ENCODE measurements at regions not wholly inside any gene's neighbourhood (a gene's known extent, or its start where the extent isn't known, plus 50 kb on each side); places are given as distances from the start of the nearest gene placed in this dataset.

DNA sequence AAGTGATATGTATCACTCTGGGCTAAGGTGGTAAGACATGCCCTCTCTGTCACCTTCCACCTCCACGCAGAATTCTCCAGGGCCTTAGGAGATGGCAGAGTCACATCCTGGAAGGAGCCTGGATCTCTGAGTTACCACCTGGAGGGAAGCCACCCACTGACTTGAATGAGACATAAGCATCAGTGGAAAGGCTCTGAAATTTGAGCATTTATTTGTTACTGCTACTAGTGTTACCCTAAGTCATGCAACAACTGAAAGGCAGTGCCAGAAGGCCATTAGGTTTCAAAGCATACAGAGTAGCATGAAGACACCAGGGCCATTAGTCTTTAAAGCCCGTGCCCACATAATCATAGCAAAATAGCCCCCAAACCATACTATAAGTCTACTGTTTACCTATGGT lies 230.3 kb upstream of the IRF2BP2 start:
- TF ChIP-seq EZH2phosphoT487 (IDR thresholded peaks at IDR 0.05): no peak
- no peak for TF ChIP-seq EZH2 (IDR thresholded peaks at IDR 0.05)
- TF ChIP-seq, protein P1, sequence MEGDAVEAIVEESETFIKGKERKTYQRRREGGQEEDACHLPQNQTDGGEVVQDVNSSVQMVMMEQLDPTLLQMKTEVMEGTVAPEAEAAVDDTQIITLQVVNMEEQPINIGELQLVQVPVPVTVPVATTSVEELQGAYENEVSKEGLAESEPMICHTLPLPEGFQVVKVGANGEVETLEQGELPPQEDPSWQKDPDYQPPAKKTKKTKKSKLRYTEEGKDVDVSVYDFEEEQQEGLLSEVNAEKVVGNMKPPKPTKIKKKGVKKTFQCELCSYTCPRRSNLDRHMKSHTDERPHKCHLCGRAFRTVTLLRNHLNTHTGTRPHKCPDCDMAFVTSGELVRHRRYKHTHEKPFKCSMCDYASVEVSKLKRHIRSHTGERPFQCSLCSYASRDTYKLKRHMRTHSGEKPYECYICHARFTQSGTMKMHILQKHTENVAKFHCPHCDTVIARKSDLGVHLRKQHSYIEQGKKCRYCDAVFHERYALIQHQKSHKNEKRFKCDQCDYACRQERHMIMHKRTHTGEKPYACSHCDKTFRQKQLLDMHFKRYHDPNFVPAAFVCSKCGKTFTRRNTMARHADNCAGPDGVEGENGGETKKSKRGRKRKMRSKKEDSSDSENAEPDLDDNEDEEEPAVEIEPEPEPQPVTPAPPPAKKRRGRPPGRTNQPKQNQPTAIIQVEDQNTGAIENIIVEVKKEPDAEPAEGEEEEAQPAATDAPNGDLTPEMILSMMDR (IDR thresholded peaks at IDR 0.05): no peak
- Histone ChIP-seq H2AFZ (replicated peaks) (no peak overlapping the region), H3K9me3 (ENCODE audit: low read depth) (peaks cover 2% of the 10 kb centered on the region), H3K27ac (no peak overlapping the region), H3K79me2 (ENCODE audit: low read depth) (no peaks in the 10 kb centered on the region), H3K4me1 (no peaks in the 10 kb centered on the region), H3K4me2 (no peak overlapping the region), H3K4me3 (no peak overlapping the region), H3K9ac (no peak overlapping the region), H4K20me1 (ENCODE audit: low read depth) (no peaks in the 10 kb centered on the region), H3F3A (ENCODE audit: low read depth) (no peaks in the 10 kb centered on the region), H3K27me3 (no peaks in the 10 kb centered on the region), H3K36me3 (no peaks in the 10 kb centered on the region)
- H3K9me3 Mint-ChIP-seq: peaks cover 9% of the 10 kb centered on the region
- H3K27me3 Mint-ChIP-seq (ENCODE audit: insufficient read depth, low read depth): peaks cover 5% of the 10 kb centered on the region
- no peak overlapping the region for H3K4me3 Mint-ChIP-seq
- no peak overlapping the region for H3K27ac Mint-ChIP-seq
- H3K36me3 Mint-ChIP-seq: no peaks in the 10 kb centered on the region
- DNase-seq (ENCODE audit: low spot score): no peak
- peaks cover 17% of the 10 kb centered on the region for H3K4me1 Mint-ChIP-seq

DNA sequence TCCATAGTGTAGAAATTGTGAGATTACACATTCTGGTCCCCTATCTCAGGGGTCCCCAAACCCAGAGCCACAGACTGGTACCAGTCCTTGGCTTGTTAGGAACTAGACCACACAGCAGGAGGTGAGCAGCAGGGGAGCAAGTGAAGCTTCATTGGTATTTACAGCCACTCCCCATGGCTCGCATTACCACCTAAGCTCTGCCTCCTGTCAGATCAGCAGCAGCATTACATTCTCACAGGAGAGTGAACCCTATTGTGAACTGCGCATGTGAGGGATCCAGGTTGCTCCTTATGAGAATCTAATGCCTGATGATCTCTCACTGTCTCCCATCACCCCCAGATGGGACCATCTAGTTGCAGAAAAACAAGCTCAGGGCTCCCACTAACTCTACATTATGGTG lies 229.7 kb upstream of the IRF2BP2 start:
- no peaks in the 10 kb centered on the region for H3K4me1 ChIP-seq
- no peak overlapping the region for H2AFZ ChIP-seq (replicated peaks)
- H3K9me3 ChIP-seq (ENCODE audit: low read depth): peaks cover 2% of the 10 kb centered on the region
- Mint-ChIP-seq H3K4me3 (no peak overlapping the region), H3K36me3 (no peaks in the 10 kb centered on the region), H3K4me1 (peaks cover 17% of the 10 kb centered on the region), H3K27me3 (ENCODE audit: insufficient read depth, low read depth) (peaks cover 5% of the 10 kb centered on the region), H3K9me3 (peaks cover 6% of the 10 kb centered on the region), H3K27ac (no peak overlapping the region)
- no peaks in the 10 kb centered on the region for H3K36me3 ChIP-seq
- H3K79me2 ChIP-seq (ENCODE audit: low read depth): no peaks in the 10 kb centered on the region
- no peak overlapping the region for H3K27ac ChIP-seq
- no peak overlapping the region for H3K9ac ChIP-seq
- no peaks in the 10 kb centered on the region for H3K27me3 ChIP-seq
- DNase-seq (ENCODE audit: low spot score): no peak
- no peaks in the 10 kb centered on the region for H4K20me1 ChIP-seq (ENCODE audit: low read depth)
- TF ChIP-seq, protein P1 (IDR thresholded peaks at IDR 0.05): no peak
- no peak for TF ChIP-seq EZH2 (IDR thresholded peaks at IDR 0.05)
- TF ChIP-seq EZH2phosphoT487 (IDR thresholded peaks at IDR 0.05): no peak
- no peak overlapping the region for H3K4me3 ChIP-seq
- no peaks in the 10 kb centered on the region for H3F3A ChIP-seq (ENCODE audit: low read depth)
- no peak overlapping the region for H3K4me2 ChIP-seq

DNA sequence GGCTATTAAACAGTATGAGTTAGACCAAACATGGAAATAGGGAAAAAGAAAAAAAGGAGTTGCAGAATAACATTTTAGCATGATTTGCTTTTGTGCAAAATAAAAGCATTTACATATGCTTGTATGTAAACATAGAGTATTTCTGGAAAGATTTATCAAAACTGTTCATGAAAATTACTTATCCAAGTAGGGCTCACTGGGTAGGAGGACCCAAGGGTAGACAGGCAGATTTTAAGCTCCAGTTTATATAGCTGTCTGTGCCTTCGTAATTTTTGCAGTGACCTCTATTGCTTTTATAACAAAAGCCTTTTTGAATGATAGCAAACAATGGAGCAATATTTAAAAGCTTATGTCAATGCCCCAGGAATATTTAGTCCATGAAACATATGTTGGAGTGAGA lies 228.8 kb upstream of the IRF2BP2 start:
- no peaks in the 10 kb centered on the region for H3K4me1 ChIP-seq
- H3K27me3 Mint-ChIP-seq (ENCODE audit: insufficient read depth, low read depth): peaks cover 5% of the 10 kb centered on the region
- peaks cover 5% of the 10 kb centered on the region for H3K9me3 Mint-ChIP-seq
- no peak overlapping the region for H3K27ac ChIP-seq
- H3K36me3 ChIP-seq: no peaks in the 10 kb centered on the region
- no peaks in the 10 kb centered on the region for H3K79me2 ChIP-seq (ENCODE audit: low read depth)
- no peak for DNase-seq (ENCODE audit: low spot score)
- peaks cover 2% of the 10 kb centered on the region for H3K9me3 ChIP-seq (ENCODE audit: low read depth)
- no peak overlapping the region for H3K4me3 Mint-ChIP-seq
- H3K4me1 Mint-ChIP-seq: peaks cover 15% of the 10 kb centered on the region
- no peak overlapping the region for H3K9ac ChIP-seq
- no peak overlapping the region for H2AFZ ChIP-seq (replicated peaks)
- TF ChIP-seq EZH2 (IDR thresholded peaks at IDR 0.05) (no peak), EZH2phosphoT487 (IDR thresholded peaks at IDR 0.05) (no peak)
- TF ChIP-seq, protein P1 (IDR thresholded peaks at IDR 0.05): no peak
- no peaks in the 10 kb centered on the region for H4K20me1 ChIP-seq (ENCODE audit: low read depth)
- H3K27me3 ChIP-seq: no peaks in the 10 kb centered on the region
- no peak overlapping the region for H3K4me2 ChIP-seq
- H3K27ac Mint-ChIP-seq: no peak overlapping the region
- no peaks in the 10 kb centered on the region for H3F3A ChIP-seq (ENCODE audit: low read depth)
- no peaks in the 10 kb centered on the region for H3K36me3 Mint-ChIP-seq
- H3K4me3 ChIP-seq: no peak overlapping the region

Measured in neural progenitor cell (in vitro differentiated cells).